NB4 (cell line): ENCODE measurements at regions not wholly inside any gene's neighbourhood (a gene's known extent, or its start where the extent isn't known, plus 50 kb on each side); places are given as distances from the start of the nearest gene placed in this dataset.

Experiments used
- DNase-seq: peaks from one replicate; pipeline ENCODE4 v3.0.0; 2010; ENCODE audit warnings: low read depth
- H3K4me3 ChIP-seq: one replicate; pipeline ENCODE4 v1.5.1; 2011; ENCODE audit warnings: mild to moderate bottlenecking, low read depth, low read length, moderate library complexity
- MYC ChIP-seq: IDR thresholded peaks from 2 replicates; pipeline ENCODE4 v1.6.1; 2011; ENCODE audit warnings: low read depth, low read length
- POLR2A ChIP-seq: IDR thresholded peaks from 2 replicates; pipeline ENCODE4 v1.6.1; 2011; ENCODE audit warnings: mild to moderate bottlenecking; ENCODE audit not compliant: insufficient read length; ENCODE audit errors: extremely low read depth
- TF ChIP-seq, protein P1 (sequence below): IDR thresholded peaks from one replicate; pipeline ENCODE4 v1.5.1; 2012; ENCODE audit warnings: low read depth, low read length
- TF ChIP-seq, protein P2 (sequence below): IDR thresholded peaks from 2 replicates; pipeline ENCODE4 v1.6.1; 2011; ENCODE audit warnings: low read depth, low read length

DNA sequence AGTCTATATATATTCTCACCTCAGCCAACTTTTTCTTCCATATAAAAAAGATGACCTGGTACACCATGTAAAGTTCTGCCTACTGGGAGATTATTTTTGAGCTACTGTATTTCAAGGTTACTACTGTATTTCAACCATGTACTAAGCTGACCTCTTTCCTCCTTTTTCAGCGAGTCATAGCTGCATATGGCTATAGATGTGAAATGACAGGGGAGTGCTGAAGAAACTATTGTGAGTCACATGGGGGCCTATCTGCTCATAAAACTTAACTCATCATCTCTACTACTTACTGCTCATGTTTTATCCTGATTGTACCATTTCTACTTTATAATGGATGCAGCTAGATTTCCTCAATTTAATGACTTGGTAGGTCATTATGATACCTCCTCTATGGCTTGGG, 571.4 kb upstream of the ATP2B1 start:
- TF ChIP-seq MYC = no peak
- TF ChIP-seq, protein P1, sequence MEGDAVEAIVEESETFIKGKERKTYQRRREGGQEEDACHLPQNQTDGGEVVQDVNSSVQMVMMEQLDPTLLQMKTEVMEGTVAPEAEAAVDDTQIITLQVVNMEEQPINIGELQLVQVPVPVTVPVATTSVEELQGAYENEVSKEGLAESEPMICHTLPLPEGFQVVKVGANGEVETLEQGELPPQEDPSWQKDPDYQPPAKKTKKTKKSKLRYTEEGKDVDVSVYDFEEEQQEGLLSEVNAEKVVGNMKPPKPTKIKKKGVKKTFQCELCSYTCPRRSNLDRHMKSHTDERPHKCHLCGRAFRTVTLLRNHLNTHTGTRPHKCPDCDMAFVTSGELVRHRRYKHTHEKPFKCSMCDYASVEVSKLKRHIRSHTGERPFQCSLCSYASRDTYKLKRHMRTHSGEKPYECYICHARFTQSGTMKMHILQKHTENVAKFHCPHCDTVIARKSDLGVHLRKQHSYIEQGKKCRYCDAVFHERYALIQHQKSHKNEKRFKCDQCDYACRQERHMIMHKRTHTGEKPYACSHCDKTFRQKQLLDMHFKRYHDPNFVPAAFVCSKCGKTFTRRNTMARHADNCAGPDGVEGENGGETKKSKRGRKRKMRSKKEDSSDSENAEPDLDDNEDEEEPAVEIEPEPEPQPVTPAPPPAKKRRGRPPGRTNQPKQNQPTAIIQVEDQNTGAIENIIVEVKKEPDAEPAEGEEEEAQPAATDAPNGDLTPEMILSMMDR = no peak
- TF ChIP-seq, protein P2, sequence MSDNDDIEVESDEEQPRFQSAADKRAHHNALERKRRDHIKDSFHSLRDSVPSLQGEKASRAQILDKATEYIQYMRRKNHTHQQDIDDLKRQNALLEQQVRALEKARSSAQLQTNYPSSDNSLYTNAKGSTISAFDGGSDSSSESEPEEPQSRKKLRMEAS = no peak
- TF ChIP-seq POLR2A = no peak
- no peak overlapping the region for H3K4me3 ChIP-seq
- peak; percentile 44 for DNase-seq

DNA sequence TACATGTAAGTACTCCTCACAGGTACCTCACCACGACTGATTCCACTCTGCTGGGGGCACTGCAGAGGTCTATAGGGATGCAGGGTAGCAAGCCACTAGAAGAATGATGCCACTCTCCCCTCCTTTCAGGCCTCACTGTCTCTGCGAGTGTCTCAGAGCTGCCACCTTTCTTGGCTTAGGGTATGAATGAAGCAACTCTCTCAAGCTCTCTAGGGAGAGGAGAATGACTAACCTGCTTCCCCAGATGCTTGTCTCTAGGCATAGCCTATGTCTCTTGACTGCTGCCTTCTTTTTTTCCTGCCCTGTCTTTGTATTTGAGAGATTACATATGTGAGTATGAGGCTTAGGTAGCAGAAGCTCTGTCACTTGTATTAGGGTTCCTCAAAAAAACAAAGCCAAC, 566.5 kb upstream of the ATP2B1 start:
- no peak overlapping the region for H3K4me3 ChIP-seq
- DNase-seq = peak; percentile 51
- TF ChIP-seq, protein P1 = no peak
- TF ChIP-seq, protein P2 = no peak
- no peak for TF ChIP-seq POLR2A

DNA sequence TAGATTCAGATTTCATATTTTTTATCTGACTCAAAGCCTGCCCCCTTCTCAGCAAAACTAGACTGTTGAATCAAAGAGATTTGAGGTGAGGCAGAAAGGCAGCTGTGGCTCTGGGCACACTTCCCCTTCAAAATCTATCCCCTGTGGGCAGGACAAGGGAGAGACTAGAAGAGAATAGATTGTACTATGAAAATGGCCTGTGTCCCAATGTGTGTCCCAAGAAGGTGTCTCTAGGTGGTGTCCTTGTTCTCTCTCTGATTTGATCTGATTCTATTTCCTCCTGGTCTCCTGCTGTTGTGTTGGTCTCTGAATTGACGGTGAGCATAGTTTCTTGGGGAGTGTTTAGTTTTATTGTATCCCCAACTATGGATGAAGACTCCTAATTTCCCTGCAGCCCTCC, 565.8 kb upstream of the ATP2B1 start:
- no peak overlapping the region for H3K4me3 ChIP-seq
- DNase-seq = peak; percentile 31
- TF ChIP-seq, protein P2 = no peak
- TF ChIP-seq, protein P1 = no peak
- no peak for TF ChIP-seq POLR2A
- TF ChIP-seq MYC = no peak

DNA sequence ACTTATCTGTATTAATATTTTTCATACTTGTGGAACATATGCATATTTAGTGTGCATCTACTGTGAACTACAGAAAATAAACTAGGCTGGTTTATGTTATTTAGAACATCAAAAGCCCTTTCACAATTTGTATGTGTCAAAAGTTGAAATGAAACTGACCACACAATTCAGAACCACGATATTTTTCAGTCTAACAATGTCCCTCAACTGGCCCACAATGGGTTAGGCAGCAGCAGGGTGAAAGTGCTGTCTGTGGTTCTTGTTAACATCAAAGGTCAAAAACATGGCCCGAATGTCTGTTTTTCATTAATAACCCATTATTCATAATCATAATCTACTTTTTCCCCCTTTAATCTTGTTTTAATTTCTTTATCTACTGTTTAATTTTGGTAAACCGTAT, 559.9 kb upstream of the ATP2B1 start:
- no peak for DNase-seq

DNA sequence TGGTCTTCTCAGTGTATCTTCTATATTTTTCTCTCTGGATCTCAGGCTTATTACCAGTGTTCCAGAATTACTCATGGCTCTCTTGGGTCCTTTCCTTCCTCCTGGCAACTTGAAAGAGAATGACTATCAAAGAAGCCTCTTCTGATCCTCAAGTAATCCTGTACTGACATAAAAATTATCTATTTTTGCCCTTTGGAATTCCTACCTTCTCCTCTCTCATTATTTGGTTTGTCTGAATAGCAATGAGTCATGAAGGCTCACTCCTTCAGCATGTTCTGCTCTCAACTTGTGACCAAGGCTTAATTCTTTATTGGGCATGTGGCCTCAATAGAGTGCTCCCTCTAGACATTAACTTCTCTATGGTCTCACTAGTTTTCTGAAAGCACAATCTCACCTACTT, 553.6 kb upstream of the ATP2B1 start:
- no peak overlapping the region for H3K4me3 ChIP-seq
- DNase-seq = no peak
- no peak for TF ChIP-seq POLR2A
- TF ChIP-seq, protein P2 = no peak
- TF ChIP-seq MYC = no peak
- TF ChIP-seq, protein P1 = no peak

More for the DNA sequence above, 559.9 kb upstream of the ATP2B1 start:
- no peak overlapping the region for H3K4me3 ChIP-seq
- TF ChIP-seq, protein P1 = no peak
- TF ChIP-seq, protein P2 = no peak
- TF ChIP-seq POLR2A = no peak
- no peak for TF ChIP-seq MYC

DNA sequence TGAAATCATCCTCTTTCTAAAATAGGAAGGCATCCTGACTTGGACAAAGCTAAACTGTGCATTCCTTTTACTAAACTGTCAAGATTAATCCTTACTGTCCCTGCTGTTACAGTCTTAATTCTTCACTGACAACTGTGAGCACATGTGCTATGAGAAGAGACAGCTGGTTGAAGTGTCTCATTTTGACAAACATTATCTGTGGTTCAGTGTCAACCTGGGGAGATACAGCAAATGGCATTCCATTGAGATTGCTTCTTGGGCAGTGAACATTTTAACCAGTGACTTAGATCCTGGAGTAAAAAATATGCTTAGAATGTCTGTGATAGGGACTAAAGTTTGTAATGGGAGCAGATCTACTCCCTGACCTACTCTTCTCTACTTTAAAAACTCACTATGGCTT, 552.6 kb upstream of the ATP2B1 start:
- TF ChIP-seq, protein P1 = no peak
- TF ChIP-seq, protein P2 = no peak
- no peak for TF ChIP-seq MYC
- no peak for TF ChIP-seq POLR2A
- H3K4me3 ChIP-seq = no peak overlapping the region
- DNase-seq = no peak
